HEK293T (cell line): ENCODE measurements at regions not wholly inside any gene's neighbourhood (a gene's known extent, or its start where the extent isn't known, plus 50 kb on each side); places are given as distances from the start of the nearest gene placed in this dataset.

Source experiments
- BHLHE40 ChIP-seq: fragments of 450-650 bp; IDR thresholded peaks from 2 replicates; pipeline ENCODE4 v1.6.1; 2016; ENCODE audit warnings: mild to moderate bottlenecking, moderate library complexity, borderline replicate concordance
- CTBP1 ChIP-seq: fragments of 450-650 bp; IDR thresholded peaks from 2 replicates; pipeline ENCODE4 v1.6.1; 2016; ENCODE audit warnings: borderline replicate concordance
- ELF4 ChIP-seq: fragments of 450-650 bp; IDR thresholded peaks from 2 replicates; pipeline ENCODE4 v1.6.1; 2017; ENCODE audit warnings: antibody characterized with exemption
- FOXA1 ChIP-seq: fragments of 450-650 bp; IDR thresholded peaks from 2 replicates; pipeline ENCODE4 v1.6.1; 2016; ENCODE audit warnings: mild to moderate bottlenecking
- FOXK2 ChIP-seq: fragments of 450-650 bp; IDR thresholded peaks from 2 replicates; pipeline ENCODE4 v1.6.1; 2016; ENCODE audit warnings: mild to moderate bottlenecking
- FOXM1 ChIP-seq: fragments of 450-650 bp; IDR thresholded peaks from 2 replicates; pipeline ENCODE4 v1.6.1; 2017; ENCODE audit warnings: mild to moderate bottlenecking, borderline replicate concordance
- L3MBTL2 ChIP-seq: fragments of 450-650 bp; conservative IDR thresholded peaks from 2 replicates; pipeline ENCODE4 v1.6.1; 2016; ENCODE audit warnings: mild to moderate bottlenecking
- LEF1 ChIP-seq: fragments of 450-650 bp; IDR thresholded peaks from 2 replicates; pipeline ENCODE4 v1.6.1; 2017; ENCODE audit warnings: mild to moderate bottlenecking, borderline replicate concordance
- NFRKB ChIP-seq: fragments of 450-650 bp; IDR thresholded peaks from 2 replicates; pipeline ENCODE4 v1.6.1; 2016; ENCODE audit warnings: mild to moderate bottlenecking, moderate library complexity
- PKNOX1 ChIP-seq: fragments of 450-650 bp; IDR thresholded peaks from 2 replicates; pipeline ENCODE4 v1.6.1; 2016
- SP1 ChIP-seq: fragments of 450-650 bp; IDR thresholded peaks from 2 replicates; pipeline ENCODE4 v1.6.1; 2017
- SUZ12 ChIP-seq: fragments of 450-650 bp; IDR thresholded peaks from 2 replicates; pipeline ENCODE4 v1.6.1; 2016; ENCODE audit warnings: mild to moderate bottlenecking
- TARDBP ChIP-seq: fragments of 450-650 bp; IDR thresholded peaks from 2 replicates; pipeline ENCODE4 v1.6.1; 2016
- ZNF384 ChIP-seq: fragments of 450-650 bp; IDR thresholded peaks from 2 replicates; pipeline ENCODE4 v1.6.1; 2016

GRCh38 chr9:7241694-7242093 lies 483.9 kb downstream of the KDM4C start:
- TF ChIP-seq CTBP1 (no peak), FOXM1 (no peak), BHLHE40 (no peak), FOXA1 (no peak), L3MBTL2 (no peak), SUZ12 (no peak), FOXK2 (no peak), ELF4 (no peak), SP1 (no peak), LEF1 (no peak), NFRKB (no peak), TARDBP (no peak), ZNF384 (no peak), PKNOX1 (no peak)
